H1 (cell line): ENCODE measurements at regions not wholly inside any gene's neighbourhood (a gene's known extent, or its start where the extent isn't known, plus 50 kb on each side); places are given as distances from the start of the nearest gene placed in this dataset.

Experiments used
- CBX5 ChIP-seq: fragments of 300-800, 300-1000 bp; sonication (generic); IDR thresholded peaks from 2 replicates; pipeline ENCODE4 v1.7.1; 2016; ENCODE audit warnings: antibody characterized with exemption, low read length, low read depth
- CEBPB ChIP-seq: IDR thresholded peaks from 2 replicates; pipeline ENCODE4 v1.6.1; 2012; ENCODE audit warnings: low read depth, low read length
- CHD7 ChIP-seq: fragments of 300-600 bp; sonication (generic); IDR thresholded peaks from 2 replicates; pipeline ENCODE4 v1.7.1; 2012; ENCODE audit warnings: low read length, moderate library complexity, mild to moderate bottlenecking, inconsistent platforms; ENCODE audit not compliant: insufficient replicate concordance
- HDAC6 ChIP-seq: IDR thresholded peaks from one replicate; pipeline ENCODE4 v1.7.1; 2012; ENCODE audit warnings: low read depth, mild to moderate bottlenecking, inconsistent platforms, low read length, moderate library complexity
- JUND ChIP-seq: IDR thresholded peaks from 2 replicates; pipeline ENCODE4 v1.6.1; 2011; ENCODE audit warnings: mild to moderate bottlenecking, improper control_type of control experiment, low read length
- MAX ChIP-seq: IDR thresholded peaks from 2 replicates; pipeline ENCODE4 v1.6.1; 2012; ENCODE audit warnings: inconsistent platforms
- RBBP5 ChIP-seq: IDR thresholded peaks from 2 replicates; pipeline ENCODE4 v1.7.1; 2012; ENCODE audit warnings: low read depth, mild to moderate bottlenecking, inconsistent platforms, low read length, moderate library complexity, borderline replicate concordance
- SP1 ChIP-seq: IDR thresholded peaks from 2 replicates; pipeline ENCODE4 v1.6.1; 2011; ENCODE audit warnings: low read depth, low read length
- SUZ12 ChIP-seq: fragments of 200-600 bp; sonication (generic); IDR thresholded peaks from 2 replicates; pipeline ENCODE4 v1.6.1; 2012; ENCODE audit warnings: mild to moderate bottlenecking, inconsistent platforms, low read length, moderate library complexity, mixed read lengths

- TF ChIP-seq CHD7 = no peak
- no peak for TF ChIP-seq CEBPB
- no peak for TF ChIP-seq RBBP5
- no peak for TF ChIP-seq MAX
- no peak for TF ChIP-seq HDAC6
- TF ChIP-seq CBX5 = no peak
- no peak for TF ChIP-seq SP1
- TF ChIP-seq JUND = no peak
- no peak for TF ChIP-seq SUZ12
Measured at GRCh38 chr12:47574252-47575021, 131.4 kb downstream of the RPAP3 start (continued).
